CD14-positive monocyte (primary cell): ENCODE measurements at regions not wholly inside any gene's neighbourhood (a gene's known extent, or its start where the extent isn't known, plus 50 kb on each side); places are given as distances from the start of the nearest gene placed in this dataset.

Experiments used
- DNase-seq, 3 donors: peaks; one replicate each; pipeline ENCODE4 v3.0.0-alpha.2; 2011 to 2022
- H2AFZ ChIP-seq: 2 replicates; pipeline ENCODE4 v1.6.0; 2012; ENCODE audit warnings: mild to moderate bottlenecking, low read depth, low read length, inconsistent platforms; ENCODE audit not compliant: insufficient read depth, poor library complexity, severe bottlenecking
- H3K27ac ChIP-seq, 2 donors: 1 replicate in 1 of 2; 2 replicates in 1 of 2; pipeline ENCODE4 v1.5.1; 2012 to 2013; ENCODE audit warnings: low read length in 2 of 2, control low read depth in 1 of 2, inconsistent platforms in 1 of 2, low read depth in 1 of 2, mild to moderate bottlenecking in 1 of 2
- H3K27me3 ChIP-seq, 2 donors: one replicate each; pipeline versions ENCODE4 v1.6.0 to v1.6.1; 2011 to 2013; ENCODE audit warnings: low read length in 2 of 2; ENCODE audit not compliant: control insufficient read depth in 2 of 2, insufficient read depth in 2 of 2
- H3K36me3 ChIP-seq, 2 donors: replicated peaks in 1 of 2; 1 replicate in 1 of 2; 2 replicates in 1 of 2; pipeline versions ENCODE4 v1.5.1 to v1.6.1; 2012 to 2013; ENCODE audit warnings: low read length in 2 of 2, control low read depth in 1 of 2, inconsistent platforms in 1 of 2, mild to moderate bottlenecking in 1 of 2; ENCODE audit not compliant: insufficient read depth in 2 of 2, control insufficient read depth in 1 of 2
- H3K4me1 ChIP-seq, 2 donors: 1 replicate in 1 of 2; 2 replicates in 1 of 2; pipeline versions ENCODE4 v1.5.1 to v1.6.1; 2012 to 2013; ENCODE audit warnings: low read length in 2 of 2, control low read depth in 1 of 2, inconsistent platforms in 1 of 2, mild to moderate bottlenecking in 1 of 2, moderate library complexity in 1 of 2; ENCODE audit not compliant: insufficient read depth in 2 of 2, control insufficient read depth in 1 of 2
- H3K4me2 ChIP-seq: replicated peaks from 2 replicates; pipeline ENCODE3; 2012; ENCODE audit warnings: low read length, moderate library complexity, mild to moderate bottlenecking; ENCODE audit not compliant: poor library complexity, severe bottlenecking; ENCODE audit errors: extremely low read depth
- H3K4me3 ChIP-seq, 3 experiments: fragments of 200-600 bp in 1 of 3; sonication (generic) in 1 of 3; replicated peaks in 1 of 3; 1 replicate in 2 of 3; 2 replicates in 1 of 3; pipeline ENCODE4 v1.5.1; 2011 to 2013; ENCODE audit warnings: low read length in 3 of 3, mild to moderate bottlenecking in 3 of 3, control low read depth in 2 of 3, low read depth in 2 of 3, inconsistent platforms in 1 of 3, moderate library complexity in 1 of 3
- H3K79me2 ChIP-seq: 2 replicates; pipeline ENCODE4 v1.6.0; 2012; ENCODE audit warnings: mild to moderate bottlenecking, control low read depth, inconsistent platforms, low read length, moderate library complexity; ENCODE audit not compliant: insufficient read depth
- H3K9ac ChIP-seq: 2 replicates; pipeline ENCODE4 v1.6.0; 2017; ENCODE audit warnings: low read length, mild to moderate bottlenecking; ENCODE audit not compliant: insufficient read depth, poor library complexity, severe bottlenecking
- H3K9me3 ChIP-seq, 2 donors: replicated peaks in 1 of 2; 1 replicate in 1 of 2; 2 replicates in 1 of 2; pipeline versions ENCODE4 v1.5.1 to v1.6.1; 2012 to 2013; ENCODE audit warnings: low read length in 2 of 2, control low read depth in 1 of 2; ENCODE audit not compliant: control insufficient read depth in 1 of 2, insufficient read depth in 1 of 2
- H4K20me1 ChIP-seq: 2 replicates; pipeline ENCODE4 v1.6.0; 2012; ENCODE audit warnings: mild to moderate bottlenecking, low read length, control low read depth, moderate library complexity; ENCODE audit not compliant: insufficient read depth
- H3K27ac Mint-ChIP-seq, 7 donors: one replicate each; pipeline ENCODE4 v1.8.0; 2020; ENCODE audit warnings: mild to moderate bottlenecking in 7 of 7, mixed read lengths in 7 of 7, moderate library complexity in 6 of 7, inconsistent platforms in 2 of 7
- H3K27me3 Mint-ChIP-seq, 3 donors: one replicate each; pipeline ENCODE4 v1.8.0; 2021 to 2022; ENCODE audit warnings: low read depth in 3 of 3, mild to moderate bottlenecking in 3 of 3, mixed read lengths in 3 of 3, moderate library complexity in 3 of 3, inconsistent platforms in 1 of 3
- H3K36me3 Mint-ChIP-seq, 2 donors: one replicate each; pipeline ENCODE4 v1.8.0; 2020; ENCODE audit warnings: mixed read lengths in 2 of 2, inconsistent platforms in 1 of 2, mild to moderate bottlenecking in 1 of 2
- H3K4me1 Mint-ChIP-seq: one replicate; pipeline ENCODE4 v1.8.0; 2020; ENCODE audit warnings: mild to moderate bottlenecking, mixed read lengths
- H3K4me3 Mint-ChIP-seq, 2 donors: one replicate each; pipeline ENCODE4 v1.8.0; 2020; ENCODE audit warnings: mild to moderate bottlenecking in 2 of 2, mixed read lengths in 2 of 2, moderate library complexity in 1 of 2
- H3K9me3 Mint-ChIP-seq, 7 donors: one replicate each; pipeline ENCODE4 v1.8.0; 2020 to 2022; ENCODE audit warnings: mixed read lengths in 7 of 7, mild to moderate bottlenecking in 6 of 7, moderate library complexity in 6 of 7, inconsistent platforms in 2 of 7
- WGBS: methylation state at CpG from one replicate; pipeline ENCODE4 v1.1.5; 2013; ENCODE audit warnings: missing lambda C conversion rate; ENCODE audit not compliant: insufficient coverage; 5-methylcytosine and 5-hydroxymethylcytosine counted together
- intact Hi-C, 2 donors: fragments of 100-400 bp; cut with micrococcal nuclease; formaldehyde crosslinking; loops; one replicate each; pipeline versions ENCODE4 v1.15.0 to v1.15.1; 2023
- TF ChIP-seq, protein P1 (sequence below): fragments of 200-600 bp; IDR thresholded peaks from one replicate; pipeline ENCODE4 v1.8.0; 2022; ENCODE audit warnings: antibody characterized with exemption, mild to moderate bottlenecking

- TF ChIP-seq, protein P1, sequence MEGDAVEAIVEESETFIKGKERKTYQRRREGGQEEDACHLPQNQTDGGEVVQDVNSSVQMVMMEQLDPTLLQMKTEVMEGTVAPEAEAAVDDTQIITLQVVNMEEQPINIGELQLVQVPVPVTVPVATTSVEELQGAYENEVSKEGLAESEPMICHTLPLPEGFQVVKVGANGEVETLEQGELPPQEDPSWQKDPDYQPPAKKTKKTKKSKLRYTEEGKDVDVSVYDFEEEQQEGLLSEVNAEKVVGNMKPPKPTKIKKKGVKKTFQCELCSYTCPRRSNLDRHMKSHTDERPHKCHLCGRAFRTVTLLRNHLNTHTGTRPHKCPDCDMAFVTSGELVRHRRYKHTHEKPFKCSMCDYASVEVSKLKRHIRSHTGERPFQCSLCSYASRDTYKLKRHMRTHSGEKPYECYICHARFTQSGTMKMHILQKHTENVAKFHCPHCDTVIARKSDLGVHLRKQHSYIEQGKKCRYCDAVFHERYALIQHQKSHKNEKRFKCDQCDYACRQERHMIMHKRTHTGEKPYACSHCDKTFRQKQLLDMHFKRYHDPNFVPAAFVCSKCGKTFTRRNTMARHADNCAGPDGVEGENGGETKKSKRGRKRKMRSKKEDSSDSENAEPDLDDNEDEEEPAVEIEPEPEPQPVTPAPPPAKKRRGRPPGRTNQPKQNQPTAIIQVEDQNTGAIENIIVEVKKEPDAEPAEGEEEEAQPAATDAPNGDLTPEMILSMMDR: no peak
- H3K27ac Mint-ChIP-seq: no peak overlapping the region
- no peaks in the 10 kb centered on the region for H3K36me3 ChIP-seq
- no peaks in the 10 kb centered on the region for H3K79me2 ChIP-seq
- no peaks in the 10 kb centered on the region for H3K4me1 Mint-ChIP-seq
- intact Hi-C loops: no loop called here
- no peak overlapping the region for H3K9ac ChIP-seq
- no peaks in the 10 kb centered on the region for H3K36me3 Mint-ChIP-seq
- no peaks in the 10 kb centered on the region for H4K20me1 ChIP-seq
- WGBS: 100% methylated on average over 1 of the region's 2 CpGs
- peaks cover 2 to 21% (median 9%) of the 10 kb centered on the region in 7 donors for H3K9me3 Mint-ChIP-seq
- no peak overlapping the region for H3K4me2 ChIP-seq
- H3K4me1 ChIP-seq: no peaks in the 10 kb centered on the region
- no peak overlapping the region for H2AFZ ChIP-seq
- no peaks in the 10 kb centered on the region for H3K27me3 Mint-ChIP-seq
- DNase-seq: no peak
- no peak overlapping the region for H3K27ac ChIP-seq
- H3K9me3 ChIP-seq: peaks cover 17% of the 10 kb centered on the region in 2 donors
- no peak overlapping the region for H3K4me3 Mint-ChIP-seq
- H3K27me3 ChIP-seq: no peaks in the 10 kb centered on the region
- no peak overlapping the region for H3K4me3 ChIP-seq
Observed at GRCh38 chr6:78511009-78511408, 356.3 kb upstream of the IRAK1BP1 start.

GRCh38 chr6:78513856-78514255 is 353.5 kb upstream of the IRAK1BP1 start:
- Mint-ChIP-seq H3K36me3 (no peaks in the 10 kb centered on the region), H3K9me3 (peaks cover 0 to 6% (median 3%) of the 10 kb centered on the region in 7 donors), H3K27ac (no peak overlapping the region), H3K4me1 (no peaks in the 10 kb centered on the region), H3K27me3 (no peaks in the 10 kb centered on the region), H3K4me3 (no peak overlapping the region)
- Histone ChIP-seq H3K4me2 (no peak overlapping the region), H3K79me2 (no peaks in the 10 kb centered on the region), H4K20me1 (no peaks in the 10 kb centered on the region), H3K36me3 (no peaks in the 10 kb centered on the region), H2AFZ (no peak overlapping the region), H3K9me3 (no peaks in the 10 kb centered on the region), H3K4me1 (no peaks in the 10 kb centered on the region), H3K9ac (no peak overlapping the region), H3K27me3 (no peaks in the 10 kb centered on the region), H3K4me3 (no peak overlapping the region), H3K27ac (no peak overlapping the region)
- WGBS: no CpG with 5 or more reads among the region's 2 CpGs
- TF ChIP-seq, protein P1: no peak
- no peak for DNase-seq
- intact Hi-C loops: no loop called here
